ENCODE measurements at regions not wholly inside any gene's neighbourhood (a gene's known extent, or its start where the extent isn't known, plus 50 kb on each side); places are given as distances from the start of the nearest gene placed in this dataset.
"Not testable (repeated sequence)": the region's sequence is repeated elsewhere in the genome, so short reads cannot be mapped to it uniquely, and the experiment has no call there.

DNA sequence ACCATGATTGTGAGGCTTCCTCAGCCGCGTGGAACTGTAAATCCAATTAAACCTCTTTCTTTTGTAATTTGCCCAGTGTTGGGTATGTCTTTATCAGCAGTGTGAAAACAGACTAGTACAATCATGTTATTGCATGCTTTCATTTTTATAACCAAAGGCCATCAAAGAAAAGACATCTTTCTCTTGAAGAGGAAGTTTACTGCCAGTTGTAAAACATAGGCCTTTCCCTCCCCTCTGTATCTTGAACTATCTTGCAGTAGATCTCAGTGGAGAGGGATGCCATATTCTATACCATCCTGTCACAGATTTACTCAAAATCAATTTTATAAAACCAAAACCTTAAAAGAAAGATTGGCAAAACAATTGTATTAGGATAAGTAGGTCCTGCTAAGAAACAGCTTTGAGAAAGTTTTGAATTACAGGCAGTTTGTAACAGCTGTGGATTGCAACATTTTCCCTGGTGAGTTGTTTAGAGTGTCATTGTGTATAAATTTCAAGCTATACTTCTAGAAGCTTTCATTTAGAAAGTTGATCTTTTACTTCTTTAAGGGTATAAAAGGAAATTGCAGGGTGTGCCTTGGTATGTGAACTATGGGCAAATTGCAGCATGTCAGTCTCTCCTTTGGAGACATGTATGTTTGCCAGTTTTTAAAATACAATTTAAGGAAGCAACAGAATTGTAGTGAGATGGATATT lies 128.0 kb downstream of the ATP23 start:
- peak; percentile 23 to 37 for DNase-seq

- no peak for DNase-seq
Observed at GRCh38 chr12:58071994-58072393, 130.6 kb downstream of the ATP23 start.

- DNase-seq, result no peak
Observed at GRCh38 chr12:58074259-58074658, 132.9 kb downstream of the ATP23 start.

DNA sequence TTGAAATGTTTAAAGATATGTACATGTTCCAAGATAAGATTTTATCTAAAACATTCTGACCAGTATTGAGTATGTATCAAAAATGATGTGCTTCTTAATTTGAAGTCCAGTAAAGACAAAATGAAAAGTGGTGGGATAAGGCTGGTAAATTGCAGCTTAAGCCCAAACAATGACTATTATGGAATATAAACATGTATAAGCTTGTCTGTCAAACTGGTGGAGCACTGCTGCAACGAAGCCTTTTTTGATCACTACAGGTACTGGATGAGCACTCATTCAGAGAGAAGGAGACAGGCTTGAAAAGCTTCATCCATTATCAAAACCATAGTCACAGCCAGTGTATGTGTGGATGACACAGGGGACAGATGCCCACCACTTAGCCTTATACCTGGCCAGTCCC lies 138.4 kb downstream of the ATP23 start:
- no peak for DNase-seq

DNA sequence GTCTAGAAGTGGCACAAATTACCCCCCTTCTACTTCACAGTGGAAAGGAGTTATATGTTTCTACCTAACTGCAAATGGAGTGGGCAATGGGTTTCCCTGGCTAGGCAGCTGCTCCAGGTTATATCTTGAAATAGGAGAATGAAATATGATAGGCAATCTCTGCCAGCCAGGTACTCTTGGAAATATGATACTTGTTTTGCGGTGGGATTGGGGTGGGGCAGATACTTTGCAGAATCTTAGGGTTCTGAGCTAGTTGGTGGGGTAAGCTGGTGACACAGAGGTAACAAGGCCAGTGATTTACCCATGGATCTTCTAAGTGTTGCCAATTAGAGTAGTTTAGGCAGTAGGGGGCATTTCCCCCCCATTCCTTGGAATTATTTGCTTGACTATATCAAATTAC lies 140.1 kb downstream of the ATP23 start:
- DNase-seq, result no peak

- no peak for DNase-seq
Observed at GRCh38 chr12:58082996-58083395, 141.6 kb downstream of the ATP23 start.

- no peak for DNase-seq
Observed at GRCh38 chr12:58086006-58086405, 144.6 kb downstream of the ATP23 start.

- no peak for DNase-seq
Observed at GRCh38 chr12:58086930-58087329, 145.6 kb downstream of the ATP23 start.

GRCh38 chr12:58087423-58088127 lies 146.2 kb downstream of the ATP23 start:
- DNase-seq, result no peak

DNA sequence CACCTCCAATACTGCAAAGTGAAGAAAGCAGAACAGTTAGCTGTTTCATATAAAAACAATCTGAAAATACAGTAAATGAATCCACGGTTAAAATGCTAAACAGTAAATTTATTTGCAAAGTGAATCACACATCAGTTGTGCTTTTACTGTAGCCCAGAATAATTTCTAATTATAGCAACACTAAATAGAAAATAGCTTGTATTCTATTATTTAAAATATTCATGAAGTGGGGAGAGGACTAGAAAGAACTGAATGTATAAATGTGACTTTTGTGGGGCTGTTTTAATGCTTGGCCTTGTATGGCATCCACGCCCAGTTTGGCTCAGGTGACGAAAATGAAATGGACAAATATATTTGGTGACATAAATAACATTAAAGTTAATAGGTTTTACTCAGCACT lies 148.2 kb downstream of the ATP23 start:
- DNase-seq, result no peak

GRCh38 chr12:58090685-58091084 lies 149.3 kb downstream of the ATP23 start:
- DNase-seq, result no peak

- DNase-seq, result no peak
Observed at GRCh38 chr12:58095002-58095401, 153.6 kb downstream of the ATP23 start.

GRCh38 chr12:58097741-58098140 lies 156.4 kb downstream of the ATP23 start:
- no peak for DNase-seq

DNA sequence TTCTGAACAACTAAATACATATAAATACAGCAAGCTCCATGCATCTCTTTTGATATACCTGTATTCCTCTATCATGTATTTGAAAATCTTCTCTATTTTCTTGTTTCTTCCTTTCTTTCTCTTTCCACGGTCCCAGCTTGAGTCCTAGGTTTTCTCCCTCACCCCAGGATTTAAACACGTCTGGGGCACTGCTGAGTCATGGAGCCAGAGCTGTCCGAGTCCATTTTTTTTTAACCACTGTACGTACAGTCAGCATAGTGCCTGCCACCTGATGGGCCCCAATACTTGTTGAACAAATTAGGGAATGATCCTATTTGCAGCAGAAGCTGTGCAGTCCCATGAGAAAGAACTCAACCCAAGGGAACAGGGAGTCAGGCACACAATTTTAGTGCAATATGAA lies 158.1 kb downstream of the ATP23 start:
- no peak for DNase-seq

DNA sequence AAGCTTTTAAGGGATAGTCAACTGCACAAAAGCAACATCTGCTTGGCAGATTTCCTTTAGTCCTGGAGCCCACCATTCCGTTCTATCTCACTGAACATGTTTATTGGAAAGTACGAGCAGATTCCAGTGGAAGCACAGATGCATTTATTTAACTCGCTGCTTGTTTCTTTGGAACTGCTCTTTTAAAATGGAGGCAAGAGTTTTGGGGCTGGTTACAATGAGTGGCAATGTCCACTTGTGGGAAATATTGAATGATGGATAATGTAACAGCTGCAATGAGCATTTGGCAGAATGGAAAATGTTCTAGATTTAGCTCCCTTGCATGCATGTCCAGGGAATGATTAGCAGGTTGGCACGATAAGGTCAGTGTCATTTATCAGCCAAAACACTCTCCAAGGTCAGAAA lies 163.0 kb downstream of the ATP23 start:
- DNase-seq, result no peak

DNA sequence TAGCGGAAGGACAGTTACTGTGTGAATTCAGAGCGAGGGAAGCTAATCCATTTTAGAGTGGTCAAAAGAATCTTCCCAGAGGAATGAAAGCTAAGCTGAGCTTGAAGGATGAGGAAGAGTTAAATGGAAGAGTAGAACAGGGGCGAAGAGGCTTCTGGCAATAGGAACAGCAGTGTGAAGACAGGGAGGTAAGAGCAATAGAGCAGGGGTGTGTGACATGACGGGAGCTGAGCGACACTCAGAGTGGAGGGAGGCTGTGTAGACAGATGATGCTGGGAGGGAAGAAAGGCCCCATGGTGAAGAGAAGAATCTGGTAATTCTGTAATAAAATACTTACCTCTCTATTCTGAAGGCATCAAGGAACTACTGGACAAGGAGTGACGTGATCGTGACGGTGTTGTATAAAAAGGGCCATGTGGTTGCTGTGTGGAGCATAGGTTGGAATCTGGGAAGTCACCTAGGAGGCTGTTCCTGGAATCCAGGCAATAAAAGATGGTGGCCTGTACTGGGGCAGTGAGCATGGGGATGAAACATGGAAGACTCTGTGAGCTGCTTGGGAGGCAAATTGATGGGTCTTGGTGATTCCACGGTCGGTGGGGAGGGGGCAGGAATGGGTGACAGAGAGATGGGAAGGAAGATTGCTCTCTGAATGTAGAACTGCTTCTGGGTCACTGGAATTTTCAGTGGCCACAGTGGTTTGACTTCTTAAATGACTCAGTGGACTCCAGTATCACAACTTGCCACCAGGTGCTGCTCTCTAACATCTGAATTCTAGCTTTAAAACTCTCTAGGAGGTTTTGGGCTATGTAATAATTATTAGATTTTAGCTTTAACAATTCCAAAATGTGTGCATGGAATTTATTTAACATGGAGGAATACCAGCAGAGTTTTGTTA lies 164.1 kb downstream of the ATP23 start:
- DNase-seq, result peak in 1 of 2 experiments; percentile 17

DNA sequence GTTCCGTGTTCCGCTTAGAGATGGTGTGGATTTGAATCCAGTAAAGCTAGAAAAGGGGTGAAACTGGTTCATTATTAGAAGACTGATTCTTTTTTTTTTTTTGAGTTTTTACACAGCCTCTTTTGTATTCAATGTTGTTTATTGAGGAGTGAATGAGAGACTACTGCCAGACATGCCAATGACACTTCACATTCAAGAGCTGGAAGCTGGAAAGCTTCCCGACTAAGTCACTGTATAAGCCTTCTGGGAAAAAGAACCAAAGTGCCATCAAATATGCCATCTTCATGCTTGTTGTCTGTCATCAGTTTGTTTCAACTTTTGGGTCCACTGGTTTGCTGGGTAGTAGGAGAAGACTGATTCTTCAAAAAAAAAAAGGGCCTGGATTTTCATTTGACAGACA lies 164.8 kb downstream of the ATP23 start:
- DNase-seq, result no peak

GRCh38 chr12:58117201-58117600 lies 175.8 kb downstream of the ATP23 start:
- DNase-seq, result no peak

GRCh38 chr12:58117667-58118066 lies 176.3 kb downstream of the ATP23 start:
- no peak for DNase-seq

DNA sequence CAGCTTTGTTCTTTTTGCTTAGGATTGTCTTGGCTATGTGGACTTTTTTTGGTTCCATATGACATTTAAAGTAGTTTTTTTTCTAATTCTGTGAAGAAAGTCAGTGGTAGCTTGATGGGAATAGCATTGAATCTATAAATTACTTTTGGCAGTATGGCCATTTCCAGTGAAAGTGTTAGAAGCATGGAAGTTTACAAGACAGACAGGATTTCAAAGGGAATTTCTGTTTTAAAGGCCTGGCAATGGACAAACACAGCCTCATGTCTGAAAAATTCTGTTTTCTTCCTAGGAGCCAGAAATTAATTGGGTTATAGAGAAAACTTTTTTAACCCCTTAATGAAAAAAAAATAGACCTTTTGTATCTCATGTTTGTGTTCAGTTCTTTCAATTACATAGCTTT lies 184.4 kb downstream of the ATP23 start:
- DNase-seq, result not testable (repeated sequence)

- no peak for DNase-seq
Observed at GRCh38 chr12:58131986-58132755, 190.8 kb downstream of the ATP23 start.

- DNase-seq, result no peak
Observed at GRCh38 chr12:58138424-58138823, 197.1 kb downstream of the ATP23 start.

- DNase-seq, result no peak
Observed at GRCh38 chr12:58139894-58140293, 198.5 kb downstream of the ATP23 start.

Data from Kasumi-1 (cell line).